AG04450 (cell line): ENCODE measurements at regions not wholly inside any gene's neighbourhood (a gene's known extent, or its start where the extent isn't known, plus 50 kb on each side); places are given as distances from the start of the nearest gene placed in this dataset.

Source experiments
- CTCF ChIA-PET: fragments of 300-600, 350-600 bp; formaldehyde crosslinking; extraction: SDS; loops from one replicate; lab custom pipeline; 2022; ENCODE audit warnings: antibody characterized with exemption, inconsistent platforms; lab: Charles Lee
- POLR2A ChIA-PET: fragments of 350-600 bp; formaldehyde crosslinking; extraction: SDS; loops from one replicate; lab custom pipeline; 2021; ENCODE audit warnings: antibody characterized with exemption, inconsistent platforms; lab: Yijun Ruan, JAX
- DNase-seq: peaks from one replicate; pipeline ENCODE4 v3.0.0-alpha.2; 2011; ENCODE audit warnings: low read depth, low spot score
- H3K27ac ChIP-seq: one replicate; pipeline ENCODE4 v1.5.1; 2012; ENCODE audit warnings: low read depth, low read length, control low read depth
- H3K27me3 ChIP-seq: one replicate; pipeline ENCODE4 v1.6.0; 2012; ENCODE audit warnings: low read length; ENCODE audit not compliant: control insufficient read depth, insufficient read depth
- H3K4me3 ChIP-seq: 2 replicates; pipeline ENCODE4 v1.5.1; 2011; ENCODE audit warnings: mild to moderate bottlenecking, low read depth, low read length, control low read depth
- H3K9me3 ChIP-seq: 2 replicates; pipeline ENCODE4 v1.5.1; 2012; ENCODE audit warnings: low read length; ENCODE audit not compliant: control insufficient read depth, insufficient read depth
- CTCF ChIP-seq: IDR thresholded peaks from 2 replicates; pipeline ENCODE4 v1.5.1; 2011; ENCODE audit warnings: low read depth, low read length, control low read depth, inconsistent platforms

- H3K27ac ChIP-seq = no peak overlapping the region
- no peak overlapping the region for H3K4me3 ChIP-seq
- POLR2A ChIA-PET = interaction anchor here (0.8 kb wide), 1 partner anchor 367 kb away, joined by 3 read pairs; the partner anchor contains the start of gene BTG1
- CTCF ChIA-PET = interaction anchor here (1.1 kb wide), 1 partner anchor 1131 kb away, joined by 4 read pairs; no protein-coding TSS in a partner anchor
- no peak for DNase-seq
- H3K9me3 ChIP-seq = no peaks in the 10 kb centered on the region
- H3K27me3 ChIP-seq = no peaks in the 10 kb centered on the region
- no peak for TF ChIP-seq CTCF
Measured at GRCh38 chr12:92513231-92513730, 189.5 kb upstream of the PLEKHG7 start.

GRCh38 chr12:92511786-92512185, 191.0 kb upstream of the PLEKHG7 start:
- no peaks in the 10 kb centered on the region for H3K9me3 ChIP-seq
- no peak overlapping the region for H3K27ac ChIP-seq
- TF ChIP-seq CTCF = no peak
- DNase-seq = no peak
- ChIA-PET POLR2A (interaction anchor here (0.7 kb wide), 1 partner anchor 1072 kb away, joined by 4 read pairs; no protein-coding TSS in a partner anchor), CTCF (no interaction called here)
- no peaks in the 10 kb centered on the region for H3K27me3 ChIP-seq
- H3K4me3 ChIP-seq = no peak overlapping the region

- H3K27me3 ChIP-seq = no peaks in the 10 kb centered on the region
- no peak overlapping the region for H3K27ac ChIP-seq
- H3K9me3 ChIP-seq = no peaks in the 10 kb centered on the region
- POLR2A ChIA-PET = no interaction called here
- H3K4me3 ChIP-seq = no peak overlapping the region
- TF ChIP-seq CTCF = no peak
- CTCF ChIA-PET = no interaction called here
- DNase-seq = no peak
Measured at GRCh38 chr12:92509156-92509738, 193.5 kb upstream of the PLEKHG7 start.

- POLR2A ChIA-PET = no interaction called here
- no peak for TF ChIP-seq CTCF
- Histone ChIP-seq H3K27me3 (no peaks in the 10 kb centered on the region), H3K9me3 (no peaks in the 10 kb centered on the region), H3K4me3 (no peak overlapping the region), H3K27ac (no peak overlapping the region)
- CTCF ChIA-PET = no interaction called here
- DNase-seq = no peak
Measured at GRCh38 chr12:92506891-92507290, 195.9 kb upstream of the PLEKHG7 start.

DNA sequence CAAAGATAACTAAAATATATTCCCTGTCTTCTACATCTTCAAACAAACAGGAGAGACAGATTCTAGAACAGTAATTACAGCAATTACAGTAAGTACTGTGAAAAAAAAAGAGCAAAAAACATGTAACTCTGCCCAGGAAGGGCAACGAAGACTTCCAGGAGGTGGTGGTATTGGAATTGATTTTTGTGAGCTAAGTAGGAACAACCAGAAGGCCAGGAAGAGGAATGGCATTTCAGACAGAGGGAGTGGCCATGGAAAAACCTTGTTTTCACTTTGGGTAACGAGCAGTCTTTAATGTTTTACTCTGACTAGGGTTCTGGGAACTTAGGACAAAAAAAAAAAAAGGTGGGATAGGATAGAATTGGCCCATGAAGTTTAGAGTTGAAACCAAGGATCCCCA, 196.3 kb upstream of the PLEKHG7 start:
- ChIA-PET CTCF (interaction anchor here (1.2 kb wide), 3 partner anchors 12 to 1125 kb away, joined by 3 to 5 read pairs (median 3); no protein-coding TSS in a partner anchor), POLR2A (interaction anchor here (3.5 kb wide), 1 partner anchor 361 kb away, joined by 30 read pairs; the partner anchor contains the start of gene BTG1)
- H3K4me3 ChIP-seq = no peak overlapping the region
- no peak overlapping the region for H3K27ac ChIP-seq
- DNase-seq = no peak
- TF ChIP-seq CTCF = no peak
- no peaks in the 10 kb centered on the region for H3K27me3 ChIP-seq
- H3K9me3 ChIP-seq = no peaks in the 10 kb centered on the region
